22Rv1 (cell line): ENCODE measurements at regions not wholly inside any gene's neighbourhood (a gene's known extent, or its start where the extent isn't known, plus 50 kb on each side); places are given as distances from the start of the nearest gene placed in this dataset.

Source experiments
- H3K27ac ChIP-seq: fragments of 450-650 bp; 2 replicates; pipeline ENCODE4 v1.5.1; 2017
- CTCF ChIP-seq: fragments of 450-650 bp; IDR thresholded peaks from 2 replicates; pipeline ENCODE4 v1.5.1; 2017; ENCODE audit warnings: mild to moderate bottlenecking
- ZFX ChIP-seq: fragments of 450-650 bp; IDR thresholded peaks from 2 replicates; pipeline ENCODE4 v1.6.1; 2017; ENCODE audit warnings: antibody characterized with exemption, borderline replicate concordance

- TF ChIP-seq ZFX (no peak), CTCF (no peak)
Observed at GRCh38 chr4:186891859-186892486, 168.3 kb upstream of the FAT1 start.

GRCh38 chr4:186898367-186898766, 174.7 kb upstream of the FAT1 start:
- TF ChIP-seq ZFX = no peak
- TF ChIP-seq CTCF = no peak
- H3K27ac ChIP-seq = no peak overlapping the region

More at GRCh38 chr4:186891859-186892486, 168.3 kb upstream of the FAT1 start:
- no peak overlapping the region for H3K27ac ChIP-seq

- H3K27ac ChIP-seq = no peak overlapping the region
- TF ChIP-seq CTCF (no peak), ZFX (no peak)
Observed at GRCh38 chr4:186900232-186900900, 176.7 kb upstream of the FAT1 start.

GRCh38 chr4:186900984-186901383, 177.3 kb upstream of the FAT1 start:
- no peak for TF ChIP-seq ZFX
- no peak for TF ChIP-seq CTCF
- no peak overlapping the region for H3K27ac ChIP-seq

GRCh38 chr4:186901850-186902249, 178.2 kb upstream of the FAT1 start:
- no peak overlapping the region for H3K27ac ChIP-seq
- TF ChIP-seq ZFX (no peak), CTCF (no peak)

GRCh38 chr4:186902361-186902760, 178.7 kb upstream of the FAT1 start:
- H3K27ac ChIP-seq = no peak overlapping the region
- no peak for TF ChIP-seq ZFX
- no peak for TF ChIP-seq CTCF

GRCh38 chr4:186904101-186904500, 180.4 kb upstream of the FAT1 start:
- H3K27ac ChIP-seq = no peak overlapping the region
- TF ChIP-seq ZFX (no peak), CTCF (no peak)
